Activated CD8-positive, alpha-beta T cell treated with anti-CD3 and anti-CD28 coated beads, Interleukin-2, amount 10 ng/mL, durations not matched to agents 7 days and 5 days (primary cell): ENCODE measurements at regions not wholly inside any gene's neighbourhood (a gene's known extent, or its start where the extent isn't known, plus 50 kb on each side); places are given as distances from the start of the nearest gene placed in this dataset.
"Not testable (repeated sequence)": the region's sequence is repeated elsewhere in the genome, so short reads cannot be mapped to it uniquely, and the experiment has no call there.

Experiments
- ATAC-seq: fragments of 150-1000 bp; cut with Tn5 transposase; one replicate; pipeline ENCODE4 v1.10.0; 2021; ENCODE audit warnings: moderate library complexity
- CTCF ChIA-PET: fragments of 350-600 bp; sonication (Branson Sonifier 250); formaldehyde crosslinking; loops from one replicate; lab custom pipeline; 2021; ENCODE audit warnings: antibody characterized with exemption; lab: Charles Lee
- POLR2A ChIA-PET: fragments of 350-600 bp; sonication (Branson Sonifier 250); formaldehyde crosslinking; loops from one replicate; lab custom pipeline; 2021; ENCODE audit warnings: antibody characterized with exemption; lab: Charles Lee
- DNase-seq: peaks from one replicate; pipeline ENCODE4 v3.0.0-alpha.2; 2020
- H3K27ac Mint-ChIP-seq: one replicate; pipeline ENCODE4 v1.8.0; 2021; ENCODE audit warnings: mild to moderate bottlenecking, mixed read lengths
- H3K27me3 Mint-ChIP-seq: one replicate; pipeline ENCODE4 v1.8.0; 2021; ENCODE audit warnings: low read depth, mixed read lengths
- H3K36me3 Mint-ChIP-seq: one replicate; pipeline ENCODE4 v1.8.0; 2021; ENCODE audit warnings: low read depth, mixed read lengths
- H3K4me1 Mint-ChIP-seq: one replicate; pipeline ENCODE4 v1.8.0; 2021; ENCODE audit warnings: low read depth, mixed read lengths
- H3K4me3 Mint-ChIP-seq: one replicate; pipeline ENCODE4 v1.8.0; 2021; ENCODE audit warnings: mild to moderate bottlenecking, mixed read lengths
- H3K9me3 Mint-ChIP-seq: one replicate; pipeline ENCODE4 v1.8.0; 2022; ENCODE audit warnings: mixed read lengths; ENCODE audit not compliant: insufficient read depth

DNA sequence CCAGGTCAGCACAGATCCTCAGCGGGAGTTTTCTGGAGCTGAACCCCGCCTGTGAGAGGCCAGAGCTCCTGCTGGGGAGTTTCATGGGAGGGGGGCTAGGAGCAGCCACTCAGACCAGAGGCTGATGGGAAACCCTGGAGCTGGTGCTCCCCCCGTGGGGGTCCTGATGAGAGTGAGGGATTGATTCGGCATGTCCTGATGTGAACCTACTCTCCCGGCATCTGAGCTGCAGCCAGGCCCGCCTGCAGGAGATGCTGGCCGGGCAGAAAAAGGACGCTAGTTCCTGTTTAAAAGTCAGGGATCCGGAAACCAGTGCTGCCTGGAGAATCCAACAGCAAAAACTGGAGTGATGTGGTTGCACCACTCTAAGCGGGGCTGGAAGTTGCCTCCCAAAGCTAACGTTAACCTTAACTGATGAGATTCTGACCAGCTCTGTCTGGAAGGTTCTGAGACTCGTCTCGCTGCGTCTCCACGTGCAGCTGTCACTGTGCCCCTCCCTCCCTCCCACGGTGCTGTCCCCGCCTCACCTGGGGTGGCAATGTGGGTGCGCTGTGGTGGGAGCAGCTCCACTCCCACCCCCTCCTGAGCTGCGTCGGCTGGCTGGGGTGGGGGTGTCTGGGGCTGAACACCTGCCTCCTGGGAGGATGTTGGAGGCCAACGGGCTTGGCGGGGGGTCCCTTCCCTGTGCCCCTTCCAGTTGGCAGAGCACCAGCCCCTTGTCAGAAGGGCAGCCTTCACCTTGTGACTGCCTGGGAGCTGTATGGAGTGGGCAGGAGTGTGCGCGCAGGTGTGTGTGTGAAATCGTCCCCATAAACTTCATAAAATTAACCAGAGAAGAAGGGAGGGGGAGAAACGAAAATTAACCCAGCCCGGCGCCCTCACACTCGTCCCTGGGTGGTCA is 96.0 kb upstream of the LRPAP1 start:
- DNase-seq, H3K4me3 Mint-ChIP-seq, H3K4me1 Mint-ChIP-seq, POLR2A ChIA-PET, H3K27me3 Mint-ChIP-seq, H3K36me3 Mint-ChIP-seq, ATAC-seq, CTCF ChIA-PET, H3K27ac Mint-ChIP-seq, H3K9me3 Mint-ChIP-seq: not testable (repeated sequence)

DNA sequence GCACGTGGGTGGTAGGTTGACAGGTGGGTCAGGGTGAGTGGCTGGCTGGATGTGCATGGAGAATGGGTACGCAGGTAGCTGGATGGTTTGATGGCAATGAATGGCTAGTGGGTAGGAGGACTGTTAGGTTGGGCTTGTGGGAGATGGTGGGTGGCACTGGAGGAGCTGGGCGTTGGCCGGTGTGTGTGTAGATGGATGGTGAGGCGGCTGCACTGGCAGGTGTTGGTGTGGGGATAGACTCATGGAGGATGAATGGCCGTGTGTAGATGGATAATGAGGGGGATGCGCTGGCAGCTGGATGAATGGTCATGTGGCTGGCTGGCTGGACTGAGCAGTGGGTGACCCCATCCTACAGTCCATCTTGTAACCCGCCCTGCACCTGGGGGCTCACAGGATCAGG is 95.2 kb upstream of the LRPAP1 start:
- H3K27me3 Mint-ChIP-seq, CTCF ChIA-PET, H3K4me3 Mint-ChIP-seq, H3K9me3 Mint-ChIP-seq, DNase-seq, POLR2A ChIA-PET, ATAC-seq, H3K4me1 Mint-ChIP-seq, H3K27ac Mint-ChIP-seq, H3K36me3 Mint-ChIP-seq: not testable (repeated sequence)

GRCh38 chr4:3626131-3626884 is 94.1 kb upstream of the LRPAP1 start:
- H3K4me1 Mint-ChIP-seq, DNase-seq, H3K36me3 Mint-ChIP-seq, H3K27me3 Mint-ChIP-seq, H3K27ac Mint-ChIP-seq, H3K4me3 Mint-ChIP-seq, CTCF ChIA-PET, H3K9me3 Mint-ChIP-seq, ATAC-seq, POLR2A ChIA-PET: not testable (repeated sequence)

- not testable (repeated sequence) for H3K4me3 Mint-ChIP-seq, H3K27ac Mint-ChIP-seq
These were observed 93.2 kb upstream of the LRPAP1 start for GRCh38 chr4:3625286-3625875.

DNA sequence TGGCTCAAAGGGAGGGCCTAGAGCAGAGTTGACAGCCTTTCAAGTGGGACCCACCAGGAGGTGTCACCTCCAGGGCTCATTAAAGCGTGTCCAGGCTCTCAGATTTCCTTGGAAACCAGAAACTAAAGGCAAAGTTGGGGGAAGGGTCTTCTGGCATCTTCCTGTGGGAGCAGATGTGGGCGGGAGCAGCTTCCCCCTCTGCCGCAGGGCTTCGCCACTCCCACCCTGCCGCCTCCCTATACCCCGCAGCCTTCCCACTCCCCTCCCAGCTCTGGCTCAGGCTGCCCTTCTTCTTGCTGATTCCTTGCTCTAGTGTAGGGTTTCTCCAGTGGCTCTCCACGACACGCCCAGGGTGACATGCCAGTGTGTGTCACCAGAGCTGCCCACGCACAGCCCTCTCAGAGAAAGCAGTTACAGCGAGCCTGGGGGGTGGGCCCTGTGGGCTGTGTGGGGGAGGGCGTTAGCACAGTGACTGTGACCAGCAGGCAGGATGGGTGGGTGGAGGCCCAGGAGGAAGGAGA is 91.6 kb upstream of the LRPAP1 start:
- H3K9me3 Mint-ChIP-seq, CTCF ChIA-PET, H3K4me1 Mint-ChIP-seq, DNase-seq, ATAC-seq, H3K27me3 Mint-ChIP-seq, H3K36me3 Mint-ChIP-seq, H3K27ac Mint-ChIP-seq, H3K4me3 Mint-ChIP-seq: not testable (repeated sequence)
- POLR2A ChIA-PET, result interaction anchor here (0.6 kb wide), 1 partner anchor 194 kb away, joined by 3 read pairs; no protein-coding TSS in a partner anchor

More at GRCh38 chr4:3625286-3625875, 93.2 kb upstream of the LRPAP1 start:
- CTCF ChIA-PET, H3K9me3 Mint-ChIP-seq, H3K4me1 Mint-ChIP-seq, H3K36me3 Mint-ChIP-seq, POLR2A ChIA-PET, DNase-seq, ATAC-seq, H3K27me3 Mint-ChIP-seq: not testable (repeated sequence)

- Mint-ChIP-seq H3K9me3 (no peaks in the 10 kb centered on the region), H3K4me3 (no peak overlapping the region)
These were observed 90.9 kb upstream of the LRPAP1 start for GRCh38 chr4:3623106-3623505.

GRCh38 chr4:3620365-3620764 is 88.1 kb upstream of the LRPAP1 start:
- H3K4me3 Mint-ChIP-seq, POLR2A ChIA-PET: not testable (repeated sequence)

More at GRCh38 chr4:3623106-3623505, 90.9 kb upstream of the LRPAP1 start:
- H3K36me3 Mint-ChIP-seq, result no peaks in the 10 kb centered on the region
- no peaks in the 10 kb centered on the region for H3K4me1 Mint-ChIP-seq
- DNase-seq (no peak), ATAC-seq (no peak)
- ChIA-PET POLR2A (interaction anchor here (0.6 to 0.7 kb wide), 2 partner anchors 134 to 193 kb away, joined by 3 read pairs; no protein-coding TSS in a partner anchor), CTCF (no interaction called here)
- peaks cover 8% of the 10 kb centered on the region for H3K27me3 Mint-ChIP-seq
- no peak overlapping the region for H3K27ac Mint-ChIP-seq

GRCh38 chr4:3619698-3620097 is 87.5 kb upstream of the LRPAP1 start:
- H3K9me3 Mint-ChIP-seq, POLR2A ChIA-PET, CTCF ChIA-PET, H3K36me3 Mint-ChIP-seq, H3K4me1 Mint-ChIP-seq, H3K27ac Mint-ChIP-seq, H3K4me3 Mint-ChIP-seq, ATAC-seq, DNase-seq: not testable (repeated sequence)
- H3K27me3 Mint-ChIP-seq, result peaks cover 10% of the 10 kb centered on the region

More at GRCh38 chr4:3620365-3620764, 88.1 kb upstream of the LRPAP1 start:
- CTCF ChIA-PET, H3K27ac Mint-ChIP-seq, H3K36me3 Mint-ChIP-seq, H3K4me1 Mint-ChIP-seq, H3K9me3 Mint-ChIP-seq, ATAC-seq, DNase-seq: not testable (repeated sequence)
- H3K27me3 Mint-ChIP-seq, result peaks cover 10% of the 10 kb centered on the region

GRCh38 chr4:3618341-3618740 is 86.1 kb upstream of the LRPAP1 start:
- H3K36me3 Mint-ChIP-seq, H3K27ac Mint-ChIP-seq, CTCF ChIA-PET: not testable (repeated sequence)

DNA sequence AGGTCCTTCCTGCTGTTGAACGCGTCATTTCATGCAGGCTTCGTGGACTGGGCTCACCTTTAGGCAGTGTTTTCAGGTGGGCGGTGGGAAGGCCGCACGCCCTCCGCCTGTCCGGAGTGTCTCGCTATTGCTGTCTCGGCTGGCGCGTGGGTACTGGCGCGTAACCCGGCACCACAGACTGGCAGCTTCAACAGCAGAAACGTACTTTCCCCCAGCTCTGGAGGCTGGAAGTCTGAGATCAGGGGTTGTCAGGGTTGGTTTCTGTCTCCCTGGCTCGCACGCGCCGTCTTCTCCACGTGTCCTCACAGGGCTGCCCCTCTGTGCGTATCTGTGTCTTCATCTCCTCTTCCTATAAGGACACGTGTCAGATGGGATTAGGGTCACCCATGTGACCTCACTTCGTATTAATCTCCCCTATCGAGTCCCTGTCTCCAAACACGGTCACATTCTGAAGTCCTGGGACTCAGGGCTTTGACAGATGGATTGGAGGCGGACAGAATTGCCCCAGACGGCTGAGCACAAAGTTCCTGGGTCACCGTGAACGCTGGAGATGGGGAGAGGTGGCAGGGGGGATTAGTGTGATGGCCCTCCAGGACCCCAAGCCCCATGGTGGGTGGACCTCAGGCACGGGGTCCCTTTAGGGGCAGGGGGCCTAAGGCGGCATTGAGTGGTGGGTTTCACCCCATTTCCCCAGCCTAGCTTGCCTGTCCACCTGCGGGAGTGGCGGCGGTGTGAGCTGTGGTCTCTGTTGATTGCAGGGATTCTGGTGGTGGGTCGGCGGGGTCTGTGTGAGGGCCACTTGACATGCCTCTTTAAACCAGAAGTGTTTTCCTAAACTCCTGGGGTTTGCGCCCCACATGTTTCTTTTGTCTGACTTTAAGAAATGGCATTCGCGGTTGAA is 83.4 kb upstream of the LRPAP1 start:
- ChIA-PET CTCF (no interaction called here), POLR2A (no interaction called here)
- peaks cover 3% of the 10 kb centered on the region for H3K27me3 Mint-ChIP-seq
- ATAC-seq (no peak), DNase-seq (no peak)
- no peaks in the 10 kb centered on the region for H3K4me1 Mint-ChIP-seq
- no peaks in the 10 kb centered on the region for H3K36me3 Mint-ChIP-seq
- H3K4me3 Mint-ChIP-seq, result no peak overlapping the region
- no peaks in the 10 kb centered on the region for H3K9me3 Mint-ChIP-seq
- no peak overlapping the region for H3K27ac Mint-ChIP-seq

More at GRCh38 chr4:3618341-3618740, 86.1 kb upstream of the LRPAP1 start:
- H3K9me3 Mint-ChIP-seq, ATAC-seq, H3K4me1 Mint-ChIP-seq, DNase-seq, H3K4me3 Mint-ChIP-seq, POLR2A ChIA-PET: not testable (repeated sequence)
- H3K27me3 Mint-ChIP-seq, result peaks cover 10% of the 10 kb centered on the region

- H3K4me3 Mint-ChIP-seq, result no peak overlapping the region
- peaks cover 3% of the 10 kb centered on the region for H3K27me3 Mint-ChIP-seq
- H3K4me1 Mint-ChIP-seq, result no peaks in the 10 kb centered on the region
- ATAC-seq (no peak), DNase-seq (no peak)
- CTCF ChIA-PET, result no interaction called here
- no peak overlapping the region for H3K27ac Mint-ChIP-seq
- no peaks in the 10 kb centered on the region for H3K9me3 Mint-ChIP-seq
- POLR2A ChIA-PET, result no interaction called here
- no peaks in the 10 kb centered on the region for H3K36me3 Mint-ChIP-seq
These were observed 82.4 kb upstream of the LRPAP1 start for GRCh38 chr4:3614731-3614980.
